HG03342 (cell line): ENCODE measurements at regions not wholly inside any gene's neighbourhood (a gene's known extent, or its start where the extent isn't known, plus 50 kb on each side); places are given as distances from the start of the nearest gene placed in this dataset.
"Not testable (repeated sequence)": the region's sequence is repeated elsewhere in the genome, so short reads cannot be mapped to it uniquely, and the experiment has no call there.

ENCODE experiments used
- ATAC-seq: cut with Tn5 transposase; IDR thresholded peaks from one replicate; pipeline ENCODE4 v1.9.1; 2021; ENCODE audit warnings: mild to moderate bottlenecking, moderate library complexity; ENCODE audit not compliant: unreplicated experiment

DNA sequence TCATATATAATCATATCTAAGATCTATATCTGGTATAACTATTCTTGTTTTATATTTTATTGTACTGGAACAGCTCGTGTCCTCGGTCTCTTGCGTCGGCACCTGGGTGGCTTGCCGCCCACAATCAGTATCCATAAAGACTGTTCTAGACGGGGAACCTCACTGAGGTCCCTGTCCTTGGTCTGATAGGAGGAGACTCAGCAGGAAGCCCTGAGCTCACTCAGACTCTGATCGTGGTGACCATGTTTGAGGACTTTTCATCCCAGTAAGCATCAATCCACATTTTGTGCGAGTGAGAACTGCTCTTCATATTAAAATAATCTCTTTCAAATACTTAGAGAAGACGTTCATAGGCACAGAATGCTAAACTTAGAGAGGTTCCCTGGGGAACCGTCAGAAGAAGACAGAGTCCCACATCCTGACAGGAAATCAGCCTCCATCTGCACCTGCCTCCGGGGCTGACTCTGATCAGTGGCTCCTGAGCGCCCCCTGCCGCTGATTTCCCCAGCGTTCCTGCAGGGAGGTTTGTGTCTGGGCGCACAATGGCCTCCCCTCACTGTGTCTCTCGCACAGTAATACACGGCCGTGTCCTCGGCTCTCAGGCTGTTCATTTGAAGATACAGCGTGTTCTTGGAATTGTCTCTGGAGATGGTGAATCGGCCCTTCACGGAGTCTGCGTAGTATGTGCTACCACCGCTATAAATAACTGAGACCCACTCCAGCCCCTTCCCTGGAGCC, 1065.9 kb downstream of the TMEM121 start:
- not testable (repeated sequence) for ATAC-seq

DNA sequence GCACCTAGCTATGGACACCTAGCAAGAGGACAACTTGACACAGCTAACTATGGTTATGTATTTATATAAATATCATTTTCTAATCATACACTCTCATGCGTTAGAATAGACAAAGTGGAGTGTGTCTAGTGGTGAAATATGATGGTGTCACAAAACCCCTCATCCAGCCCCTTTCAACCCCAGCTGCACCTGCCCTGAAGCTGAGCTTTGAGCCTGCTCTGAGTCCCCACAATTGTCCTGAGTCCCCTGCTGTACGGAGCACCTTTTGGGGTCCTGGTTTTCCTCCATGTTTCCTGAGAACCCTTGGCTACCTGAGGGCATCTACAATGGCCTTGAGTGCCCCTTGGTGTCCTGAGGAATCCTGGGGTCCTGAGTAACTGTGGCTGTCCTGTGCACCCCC, 1072.8 kb downstream of the TMEM121 start:
- ATAC-seq = no peak

DNA sequence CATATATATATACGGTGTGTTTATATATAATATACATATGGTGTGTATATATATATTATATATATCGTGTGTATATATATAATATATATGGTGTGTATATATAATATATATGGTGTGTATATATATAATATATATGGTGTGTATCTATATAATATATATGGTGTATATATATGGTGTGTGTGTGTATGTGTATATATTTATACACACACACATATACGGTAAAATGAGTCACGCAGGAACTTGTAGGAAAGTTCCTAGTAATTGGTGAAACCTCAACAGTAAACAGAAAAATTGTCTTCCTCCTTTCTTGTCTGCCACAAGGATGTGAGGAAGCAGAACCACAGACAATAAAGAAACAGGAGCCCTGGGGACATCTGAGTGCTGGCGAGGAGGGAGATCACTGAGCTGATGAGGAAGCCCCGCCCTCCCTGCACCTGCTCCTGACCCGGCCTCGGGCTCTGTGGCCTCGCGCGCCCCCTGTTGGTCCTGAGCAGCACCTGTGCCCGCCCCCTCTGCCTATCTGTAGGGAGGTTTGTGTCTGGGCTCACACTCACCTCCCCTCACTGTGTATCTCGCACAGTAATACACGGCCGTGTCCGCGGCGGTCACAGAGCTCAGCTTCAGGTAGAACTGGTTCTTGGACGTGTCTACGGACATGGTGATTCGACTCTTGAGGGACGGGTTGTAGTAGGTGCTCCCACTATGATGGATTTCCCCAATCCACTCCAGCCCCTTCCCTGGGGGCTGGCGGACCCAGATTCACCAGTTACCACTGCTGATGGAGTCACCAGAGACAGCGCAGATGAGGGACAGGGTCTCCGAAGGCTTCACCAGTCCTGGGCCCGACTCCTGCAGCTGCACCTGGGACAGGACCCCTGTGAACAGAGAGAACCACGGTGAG, 1079.4 kb downstream of the TMEM121 start:
- ATAC-seq = peak; percentile 73

DNA sequence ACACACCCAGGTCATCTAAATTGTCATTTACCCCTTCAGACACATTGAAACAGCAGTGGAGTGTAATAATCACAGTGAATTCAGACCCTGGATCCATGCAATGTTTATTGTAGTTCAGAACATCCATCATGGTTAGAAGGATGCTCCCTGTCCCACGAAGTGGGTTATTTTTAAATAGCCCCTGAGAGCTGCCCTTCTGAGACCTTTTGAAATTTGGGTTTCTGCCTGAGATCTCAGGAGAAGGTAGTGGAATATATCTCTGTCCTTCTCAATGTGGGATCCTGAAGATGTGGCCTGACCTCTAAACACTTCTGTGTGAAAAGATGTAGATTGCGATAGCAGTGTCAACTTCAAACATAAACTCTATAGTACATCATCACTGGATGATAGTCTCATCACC, 1080.6 kb downstream of the TMEM121 start:
- ATAC-seq = no peak

DNA sequence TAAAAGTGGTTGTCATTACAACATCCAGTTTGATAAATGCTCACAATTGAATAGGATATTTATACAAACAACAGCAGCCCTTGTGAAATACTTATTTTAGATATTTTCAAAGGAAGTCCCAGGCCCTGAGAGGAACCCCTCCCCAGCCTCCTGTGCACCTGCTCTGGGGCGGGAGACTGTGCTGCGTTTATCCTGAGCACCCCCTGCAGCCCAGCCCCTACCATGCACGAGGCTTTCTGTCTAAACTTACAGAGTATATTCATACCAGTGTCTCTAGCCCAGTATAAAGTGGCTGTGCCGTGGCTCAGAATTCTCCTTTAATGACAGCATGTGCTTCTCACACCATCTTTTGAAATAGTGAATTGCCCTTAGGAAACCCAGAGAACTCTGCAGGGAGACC, 1084.3 kb downstream of the TMEM121 start:
- no peak for ATAC-seq

DNA sequence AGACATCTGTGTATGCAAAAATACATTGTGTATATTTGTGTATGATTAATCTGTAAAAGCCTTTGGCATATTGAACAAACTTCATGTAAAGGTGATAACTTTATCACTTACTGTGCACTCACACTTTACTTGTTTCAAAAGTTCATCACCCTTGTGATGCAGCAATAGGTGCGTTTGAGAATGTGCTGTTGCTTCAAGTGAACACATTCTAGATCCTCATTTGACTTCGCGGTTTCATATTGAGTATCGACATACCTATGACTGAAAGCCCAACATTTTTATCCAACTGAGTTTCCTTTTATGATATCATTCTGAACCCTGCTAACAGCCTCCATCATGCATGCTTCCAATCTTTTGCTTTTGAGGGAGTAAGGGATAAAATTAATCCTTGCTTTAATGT, 1086.9 kb downstream of the TMEM121 start:
- no peak for ATAC-seq

DNA sequence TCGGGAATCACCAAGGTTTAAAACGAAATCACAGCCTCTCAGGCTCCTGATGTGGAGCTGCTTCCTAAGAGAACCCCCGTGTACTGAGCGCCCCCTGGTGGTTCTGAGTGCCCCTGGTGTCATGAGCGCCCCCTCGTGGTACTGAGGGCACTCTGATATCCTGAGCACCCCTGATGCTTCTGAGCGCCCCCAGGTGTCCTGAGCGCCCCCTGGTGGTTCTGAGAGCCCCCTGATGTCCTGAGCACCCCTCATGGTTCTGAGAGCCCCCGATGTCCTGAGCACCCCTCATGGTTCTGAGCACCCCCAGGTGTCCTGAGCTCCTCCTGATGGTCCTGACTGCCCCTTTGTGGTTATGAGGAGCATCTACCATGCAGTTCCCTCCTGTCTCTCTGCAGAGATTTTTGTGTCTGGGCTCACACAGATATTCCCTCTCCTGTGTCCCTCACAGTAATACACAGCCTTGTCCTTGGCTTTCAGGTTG, 1092.1 kb downstream of the TMEM121 start:
- not testable (repeated sequence) for ATAC-seq

DNA sequence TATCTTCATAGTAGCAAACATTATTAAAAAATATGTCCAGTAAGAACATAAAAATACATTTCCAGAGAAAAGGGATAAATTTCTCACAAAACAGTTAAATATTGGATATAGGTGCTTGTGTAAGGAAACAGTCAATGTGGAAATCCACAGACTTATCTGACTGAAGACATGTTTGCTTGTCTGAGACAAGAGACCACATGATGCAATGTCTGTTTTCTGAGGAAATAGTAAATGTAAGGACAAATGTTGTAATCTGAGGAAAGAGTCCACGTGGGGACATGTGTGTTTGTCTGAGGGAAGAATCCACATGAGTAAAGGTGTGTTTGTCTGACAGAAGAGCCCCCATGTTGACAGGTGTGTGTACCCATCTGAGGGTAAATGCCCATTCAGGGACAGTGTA, 1093.2 kb downstream of the TMEM121 start:
- ATAC-seq = no peak

DNA sequence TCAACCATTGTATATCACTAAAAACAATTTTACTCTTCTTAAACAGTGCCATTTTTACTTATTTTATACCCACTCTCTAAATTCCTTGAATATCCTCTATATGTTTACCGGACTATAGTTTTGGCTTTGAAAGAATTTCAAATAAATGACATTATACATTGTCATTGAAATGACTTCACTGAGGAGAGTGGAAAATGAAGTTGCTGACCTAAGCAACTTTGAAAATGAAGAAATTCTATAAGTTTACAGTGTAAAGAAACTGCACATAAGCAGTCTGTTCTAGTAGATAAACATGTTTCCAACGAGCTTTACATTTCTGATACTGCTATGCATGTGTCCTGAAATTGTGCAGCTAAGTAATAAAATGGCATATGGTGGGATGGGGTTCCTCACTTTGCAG, 1094.0 kb downstream of the TMEM121 start:
- ATAC-seq = no peak

DNA sequence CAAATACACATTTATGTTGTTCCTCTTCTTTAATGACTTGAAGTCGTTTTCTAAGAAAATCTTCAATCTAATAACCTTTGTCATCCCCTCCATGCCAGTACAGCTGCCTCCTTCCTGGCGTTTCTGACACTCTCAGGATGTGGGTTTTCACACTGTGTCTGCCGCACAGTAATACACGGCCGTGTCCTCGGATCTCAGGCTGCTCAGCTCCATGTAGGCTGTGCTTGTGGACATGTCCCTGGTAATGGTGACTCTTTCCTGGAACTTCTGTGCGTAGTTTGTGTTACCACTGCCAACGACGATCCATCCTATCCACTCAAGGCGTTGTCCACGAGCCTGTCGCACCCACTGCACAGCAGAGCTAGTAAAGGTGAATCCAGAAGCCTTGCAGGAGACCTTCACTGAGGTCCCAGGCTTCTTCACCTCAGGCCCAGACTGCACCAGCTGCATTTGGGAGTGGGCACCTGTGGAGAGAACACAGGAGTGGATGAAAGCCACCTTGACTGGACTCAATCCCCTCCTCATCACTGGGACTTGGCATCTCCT, 1095.9 kb downstream of the TMEM121 start:
- ATAC-seq = no peak

DNA sequence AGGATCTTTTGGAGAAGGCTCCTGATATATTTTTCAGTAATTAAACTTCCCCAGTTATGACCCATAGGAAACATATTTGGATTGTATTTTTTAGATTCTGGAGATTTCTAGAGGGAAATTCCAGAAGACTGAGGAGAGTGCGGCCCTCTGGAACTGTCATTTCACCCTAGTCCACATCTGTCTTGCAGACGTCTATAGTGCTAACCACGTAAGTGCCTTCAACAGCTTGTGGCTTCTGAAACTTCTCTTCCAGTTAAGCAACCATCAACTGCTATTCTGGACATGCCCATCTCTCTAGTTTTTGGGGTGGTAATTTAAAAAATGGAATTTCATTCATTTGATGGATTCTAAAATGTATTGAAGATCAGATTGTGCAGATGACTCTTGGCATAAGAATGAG, 1098.8 kb downstream of the TMEM121 start:
- ATAC-seq = no peak

DNA sequence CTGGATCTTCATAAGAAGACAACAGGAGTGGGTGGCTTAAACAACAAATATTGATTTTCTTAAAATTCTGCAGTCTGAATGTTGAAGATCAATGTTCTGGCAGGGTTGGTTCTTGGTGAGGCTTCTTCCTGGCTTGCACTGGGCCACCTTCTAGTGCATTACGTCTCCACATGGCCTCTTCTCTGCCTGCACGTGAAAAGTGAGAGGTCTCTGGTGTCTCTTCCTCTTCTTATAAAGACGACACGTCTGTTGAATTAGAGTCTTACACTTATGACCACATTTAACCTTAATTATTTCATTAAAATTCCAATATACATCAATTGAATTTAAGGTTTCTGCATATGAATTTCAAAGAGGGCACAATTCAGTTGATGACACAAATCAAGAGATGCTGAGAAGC, 1100.1 kb downstream of the TMEM121 start:
- not testable (repeated sequence) for ATAC-seq

DNA sequence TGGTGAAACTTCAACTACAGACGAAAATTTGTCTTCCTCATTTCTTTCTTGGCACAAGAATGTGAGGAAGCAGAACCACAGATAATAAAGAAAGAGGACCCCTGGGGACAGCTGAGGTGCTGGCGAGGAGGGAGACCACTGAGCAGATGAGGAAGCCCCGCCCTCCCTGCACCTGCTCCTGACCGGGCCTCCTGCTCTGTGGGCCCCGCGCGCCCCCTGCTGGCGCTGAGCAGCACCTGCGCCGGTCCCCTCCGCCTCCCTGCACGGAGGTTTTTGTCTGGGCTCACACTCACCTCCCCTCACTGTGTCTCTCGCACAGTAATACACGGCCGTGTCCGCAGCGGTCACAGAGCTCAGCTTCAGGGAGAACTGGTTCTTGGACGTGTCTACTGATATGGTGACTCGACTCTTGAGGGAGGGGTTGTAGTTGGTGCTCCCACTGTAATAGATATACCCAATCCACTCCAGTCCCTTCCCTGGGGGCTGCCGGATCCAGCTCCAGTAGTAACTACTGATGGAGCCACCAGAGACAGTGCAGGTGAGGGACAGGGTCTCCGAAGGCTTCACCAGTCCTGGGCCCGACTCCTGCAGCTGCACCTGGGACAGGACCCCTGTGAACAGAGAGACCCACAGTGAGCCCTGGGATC, 1100.7 kb downstream of the TMEM121 start:
- ATAC-seq = not testable (repeated sequence)

DNA sequence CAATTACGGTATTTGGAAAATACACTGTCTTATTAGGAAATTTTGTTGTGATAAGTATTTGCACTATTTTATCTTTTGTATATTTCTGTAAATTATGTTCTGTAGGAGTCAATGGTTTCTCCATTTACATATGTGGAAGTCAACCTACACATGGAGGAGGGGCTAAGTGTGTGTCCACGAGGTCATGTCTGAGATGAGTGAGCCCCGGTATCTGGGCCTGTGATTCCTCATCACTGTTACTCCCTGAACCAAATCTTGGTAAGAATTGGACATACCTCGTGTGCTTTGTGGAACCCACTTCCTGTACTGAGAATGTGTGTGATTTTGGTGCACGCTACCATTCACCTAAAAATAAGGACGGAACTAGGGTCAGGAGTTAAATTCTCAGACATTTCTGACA, 1105.5 kb downstream of the TMEM121 start:
- ATAC-seq = no peak

DNA sequence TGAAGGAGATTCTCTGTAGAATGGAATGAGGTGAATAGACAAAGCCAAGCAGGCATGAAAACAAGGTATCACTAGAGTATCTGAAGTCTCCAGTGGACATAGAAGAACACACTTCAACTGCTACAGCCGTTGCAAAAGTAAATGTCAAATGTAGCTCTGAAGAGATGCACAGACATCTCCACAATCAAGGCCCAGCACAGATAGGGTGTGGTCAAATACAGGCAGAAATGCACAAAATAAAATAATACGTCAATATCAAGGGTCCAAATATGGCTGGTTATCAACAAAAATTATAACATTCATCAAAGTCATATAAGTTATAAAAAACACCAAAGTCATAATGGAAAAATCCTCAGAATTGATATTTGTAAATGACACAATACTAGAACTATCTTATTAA, 1107.3 kb downstream of the TMEM121 start:
- no peak for ATAC-seq

DNA sequence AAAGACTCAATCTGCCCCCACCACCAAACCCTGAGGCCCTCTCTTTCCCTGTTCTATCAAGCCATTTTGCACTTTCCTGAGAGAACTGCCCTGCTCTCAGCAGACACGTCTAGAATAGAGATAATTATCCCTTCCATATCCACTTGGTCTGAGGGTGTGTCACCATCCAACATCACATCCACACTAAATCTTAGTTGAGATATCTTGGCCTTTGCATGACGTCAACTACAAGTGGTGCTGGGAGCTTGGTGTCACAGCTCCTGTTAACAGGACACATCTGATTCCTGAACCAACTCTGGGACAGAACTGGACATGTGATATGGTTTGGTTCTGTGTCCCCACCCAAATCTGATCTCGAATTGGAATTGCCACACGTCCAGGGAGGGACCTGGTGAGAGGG, 1109.2 kb downstream of the TMEM121 start:
- ATAC-seq = no peak

DNA sequence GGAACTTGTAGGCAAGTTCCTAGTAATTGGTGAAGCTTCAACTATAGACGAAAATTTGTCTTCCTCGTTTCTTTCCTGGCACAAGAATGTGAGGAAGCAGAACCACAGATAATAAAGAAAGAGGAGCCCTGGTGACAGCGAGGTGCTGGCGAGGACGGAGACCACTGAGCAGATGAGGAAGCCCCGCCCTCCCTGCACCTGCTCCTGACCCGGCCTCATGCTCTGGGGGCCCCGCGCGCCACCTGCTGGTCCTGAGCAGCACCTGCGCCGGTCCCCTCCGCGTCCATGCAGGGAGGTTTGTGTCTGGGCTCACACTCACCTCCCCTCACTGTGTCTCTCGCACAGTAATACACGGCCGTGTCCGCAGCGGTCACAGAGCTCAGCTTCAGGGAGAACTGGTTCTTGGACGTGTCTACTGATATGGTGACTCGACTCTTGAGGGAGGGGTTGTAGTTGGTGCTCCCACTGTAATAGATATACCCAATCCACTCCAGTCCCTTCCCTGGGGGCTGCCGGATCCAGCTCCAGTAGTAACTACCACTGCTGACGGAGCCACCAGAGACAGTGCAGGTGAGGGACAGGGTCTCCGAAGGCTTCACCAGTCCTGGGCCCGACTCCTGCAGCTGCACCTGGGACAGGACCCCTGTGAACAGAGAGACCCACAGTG, 1112.5 kb downstream of the TMEM121 start:
- not testable (repeated sequence) for ATAC-seq

DNA sequence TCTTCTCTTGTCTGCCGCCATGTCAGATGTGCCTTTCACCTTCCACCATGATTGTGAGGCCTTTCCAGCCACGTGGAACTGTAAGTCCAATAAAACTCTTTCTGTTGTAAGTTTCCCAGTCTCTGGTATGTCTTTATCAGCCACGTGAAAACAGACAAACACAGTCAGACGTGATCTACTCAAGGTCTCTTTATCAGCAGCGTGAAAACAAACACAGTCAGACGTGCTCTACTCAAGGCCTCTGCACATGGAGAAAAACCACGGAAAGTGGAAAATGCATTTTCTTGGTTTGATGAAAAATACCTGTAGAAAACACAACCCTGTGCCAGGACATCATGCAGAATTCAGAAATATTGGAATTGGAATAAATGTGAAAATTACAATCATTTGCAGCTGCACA, 1115.7 kb downstream of the TMEM121 start:
- no peak for ATAC-seq

DNA sequence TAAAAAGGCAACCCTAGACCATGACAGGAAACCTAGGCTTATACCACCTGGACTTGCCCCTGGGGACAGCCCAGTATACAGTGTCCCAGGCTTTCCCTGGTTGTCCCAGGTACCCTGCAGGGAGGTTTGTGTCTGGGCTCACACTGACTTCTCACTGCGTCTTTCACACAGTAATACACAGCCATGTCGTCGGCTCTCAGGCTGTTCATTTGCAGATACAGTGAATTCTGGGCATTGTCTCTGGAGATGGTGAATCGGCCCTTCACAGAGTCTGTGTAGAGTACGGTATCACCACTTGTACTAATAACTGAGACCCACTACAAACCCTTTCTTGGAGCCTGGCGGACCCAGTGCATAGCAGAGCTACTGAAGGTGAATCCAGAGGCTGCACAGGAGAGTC, 1116.6 kb downstream of the TMEM121 start:
- not testable (repeated sequence) for ATAC-seq

DNA sequence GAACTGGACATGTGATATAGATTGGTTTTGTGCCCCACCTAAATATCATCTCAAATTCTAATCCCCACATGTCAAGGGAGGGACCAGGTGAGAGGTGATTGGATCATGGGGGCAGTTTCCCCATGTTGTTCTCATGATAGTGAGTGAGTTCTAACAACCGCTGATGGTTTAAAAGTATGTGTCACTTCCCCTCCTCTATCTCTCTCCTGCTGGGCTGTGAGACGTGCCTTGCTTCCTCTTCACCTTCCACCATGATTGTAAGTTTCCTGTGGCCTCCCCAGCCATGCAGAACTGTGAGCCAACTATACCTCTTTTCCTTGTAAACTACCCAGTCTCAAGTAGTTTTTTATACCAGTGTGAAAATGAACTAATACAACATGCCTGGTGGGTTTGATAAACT, 1122.5 kb downstream of the TMEM121 start:
- ATAC-seq = not testable (repeated sequence)

DNA sequence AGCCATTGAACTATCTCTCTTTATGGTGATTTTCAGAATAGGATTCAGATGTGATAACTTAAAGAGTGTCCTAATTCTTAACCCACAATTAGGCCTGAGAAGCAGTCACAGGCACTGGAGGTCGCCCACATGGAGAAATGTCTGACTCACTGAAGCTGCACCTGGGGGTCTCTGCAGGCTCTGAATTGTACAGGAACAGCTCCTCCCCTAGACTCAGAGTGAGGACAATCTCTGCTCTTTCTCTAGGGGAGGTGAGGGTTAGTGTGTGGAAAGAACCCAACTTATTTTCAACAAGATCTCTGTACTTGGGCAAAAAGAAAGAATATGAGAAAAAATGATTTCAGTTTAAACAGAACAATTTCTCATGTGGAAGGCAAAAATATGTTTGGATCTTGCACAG, 1124.6 kb downstream of the TMEM121 start:
- no peak for ATAC-seq
